ENCODE measurements at regions not wholly inside any gene's neighbourhood (a gene's known extent, or its start where the extent isn't known, plus 50 kb on each side); places are given as distances from the start of the nearest gene placed in this dataset.
"Not testable (repeated sequence)": the region's sequence is repeated elsewhere in the genome, so short reads cannot be mapped to it uniquely, and the experiment has no call there.

- DNase-seq (ENCODE audit: low spot score), result no peak
Observed at GRCh38 chr7:69309601-69310000, 288.7 kb upstream of the AUTS2 start.

GRCh38 chr7:69311489-69311888, 286.8 kb upstream of the AUTS2 start:
- no peak for DNase-seq (ENCODE audit: low spot score)

- not testable (repeated sequence) for DNase-seq (ENCODE audit: low spot score)
Observed at GRCh38 chr7:69313852-69314251, 284.4 kb upstream of the AUTS2 start.

- no peak for DNase-seq (ENCODE audit: low spot score)
Observed at GRCh38 chr7:69318794-69319193, 279.5 kb upstream of the AUTS2 start.

- DNase-seq (ENCODE audit: low spot score), result no peak
Observed at GRCh38 chr7:69328516-69328915, 269.8 kb upstream of the AUTS2 start.

DNA sequence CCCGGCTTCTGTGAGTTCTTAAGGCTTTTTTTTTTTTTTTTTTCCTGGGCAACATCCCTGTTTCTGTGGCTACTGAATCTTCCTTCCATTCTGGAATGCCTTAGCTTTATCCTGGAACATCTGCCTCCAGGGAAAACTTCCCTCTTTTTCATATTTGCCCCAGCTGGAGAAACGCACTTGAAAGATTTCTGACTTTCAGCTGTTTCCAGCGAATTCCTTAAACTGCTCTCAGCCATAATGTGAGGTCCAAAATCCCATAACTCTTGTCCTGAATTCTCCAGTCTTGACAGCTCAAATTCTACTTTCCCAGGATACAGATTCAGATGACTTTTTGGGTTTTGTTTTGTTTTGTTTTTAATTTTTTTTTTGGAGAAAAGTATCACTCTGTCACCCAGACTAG, 263.6 kb upstream of the AUTS2 start:
- DNase-seq (ENCODE audit: low spot score), result no peak

GRCh38 chr7:69335331-69335730, 262.9 kb upstream of the AUTS2 start:
- no peak for DNase-seq (ENCODE audit: low spot score)

DNA sequence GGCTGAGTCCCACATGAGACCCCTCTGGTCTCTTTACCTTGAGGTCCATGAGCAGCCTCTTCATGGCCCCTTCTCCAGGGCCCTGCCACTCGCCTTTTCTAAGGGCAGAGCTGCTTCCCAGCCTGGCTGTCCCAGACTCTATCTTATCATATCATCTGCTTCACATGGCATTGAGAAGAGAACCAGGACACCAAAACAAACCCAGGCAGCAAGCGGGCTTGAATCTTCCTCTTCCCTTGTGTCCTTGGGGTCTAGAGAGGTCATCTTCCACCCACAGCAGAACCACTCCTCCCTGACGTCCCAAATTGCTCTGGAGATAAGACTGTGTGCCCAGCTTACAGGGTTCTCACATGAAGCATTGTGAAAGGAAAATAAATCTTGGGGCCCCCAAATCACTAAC, 261.3 kb upstream of the AUTS2 start:
- no peak for DNase-seq (ENCODE audit: low spot score)

DNA sequence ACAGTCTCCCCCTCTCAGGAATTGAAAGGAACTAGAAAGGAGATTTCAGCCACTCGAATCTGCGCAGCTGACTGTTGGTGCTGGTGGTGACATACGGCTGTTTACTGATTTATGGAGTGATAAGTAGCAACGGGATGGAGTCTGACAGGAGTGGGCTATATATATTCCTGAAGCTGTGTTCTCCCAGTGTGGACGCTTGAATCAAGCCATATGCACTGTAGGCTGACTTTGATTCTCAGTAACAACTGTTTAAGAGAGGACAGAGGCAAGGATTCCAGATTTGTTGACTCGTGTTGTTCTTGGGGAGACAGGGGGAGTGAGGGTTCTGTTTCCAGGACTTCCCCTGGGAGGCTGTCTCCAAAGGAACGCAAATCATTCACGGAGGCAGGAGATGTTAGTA, 260.1 kb upstream of the AUTS2 start:
- no peak for DNase-seq (ENCODE audit: low spot score)

DNA sequence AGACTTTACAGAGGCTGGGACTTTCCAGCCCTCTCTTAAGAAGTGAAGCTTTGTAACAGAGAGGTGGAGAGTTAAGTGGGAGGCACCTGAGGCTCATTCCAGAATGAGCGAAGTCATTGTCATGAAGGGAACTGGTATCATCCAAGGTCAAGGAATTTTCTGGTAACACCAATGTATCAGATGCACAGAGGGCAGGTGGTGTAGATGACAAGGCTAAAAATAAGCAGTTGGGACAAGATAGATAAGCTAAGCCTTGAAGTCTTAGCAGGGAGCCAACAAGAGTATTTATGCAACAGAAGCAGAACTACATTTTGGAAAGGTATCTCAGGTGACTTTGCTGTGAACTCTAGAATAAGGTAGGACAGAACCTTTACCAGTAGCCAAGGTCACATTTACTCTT, 257.0 kb upstream of the AUTS2 start:
- DNase-seq (ENCODE audit: low spot score), result no peak

DNA sequence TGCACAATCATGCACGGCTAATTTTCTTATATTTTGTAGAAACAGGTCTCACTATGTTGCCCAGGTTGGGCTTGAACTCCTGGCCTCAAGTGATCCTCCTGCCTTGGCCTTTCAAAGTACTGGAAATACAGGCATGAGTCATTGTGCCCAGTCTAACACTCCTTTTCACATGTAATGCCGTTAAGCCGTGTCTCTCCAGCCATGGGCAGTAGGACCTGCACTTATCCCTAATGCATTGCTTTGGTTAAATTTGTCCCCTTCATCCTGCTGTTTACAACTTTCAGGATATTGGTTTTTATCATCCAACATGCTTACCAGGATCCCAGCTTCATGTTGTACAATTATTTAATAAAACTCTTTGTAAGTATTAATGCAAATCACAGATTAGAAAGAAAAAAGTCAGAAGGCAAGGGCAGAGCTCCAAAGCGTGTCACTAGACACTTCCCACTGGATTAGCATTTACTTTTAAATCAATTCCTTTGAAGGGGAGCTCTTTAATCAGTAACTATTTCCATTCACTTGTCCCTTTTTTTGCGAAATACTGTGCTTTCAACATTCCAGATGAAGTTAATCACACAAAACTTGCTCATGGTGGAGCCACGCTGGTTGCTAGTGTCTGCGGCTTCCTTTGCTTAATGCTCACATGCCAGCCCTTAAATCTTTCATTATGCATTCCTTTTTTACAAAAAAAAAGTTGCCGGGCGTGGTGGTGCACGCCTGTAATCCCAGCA, 256.0 kb upstream of the AUTS2 start:
- no peak for DNase-seq (ENCODE audit: low spot score)

GRCh38 chr7:69349291-69349690, 249.0 kb upstream of the AUTS2 start:
- no peak for DNase-seq (ENCODE audit: low spot score)

DNA sequence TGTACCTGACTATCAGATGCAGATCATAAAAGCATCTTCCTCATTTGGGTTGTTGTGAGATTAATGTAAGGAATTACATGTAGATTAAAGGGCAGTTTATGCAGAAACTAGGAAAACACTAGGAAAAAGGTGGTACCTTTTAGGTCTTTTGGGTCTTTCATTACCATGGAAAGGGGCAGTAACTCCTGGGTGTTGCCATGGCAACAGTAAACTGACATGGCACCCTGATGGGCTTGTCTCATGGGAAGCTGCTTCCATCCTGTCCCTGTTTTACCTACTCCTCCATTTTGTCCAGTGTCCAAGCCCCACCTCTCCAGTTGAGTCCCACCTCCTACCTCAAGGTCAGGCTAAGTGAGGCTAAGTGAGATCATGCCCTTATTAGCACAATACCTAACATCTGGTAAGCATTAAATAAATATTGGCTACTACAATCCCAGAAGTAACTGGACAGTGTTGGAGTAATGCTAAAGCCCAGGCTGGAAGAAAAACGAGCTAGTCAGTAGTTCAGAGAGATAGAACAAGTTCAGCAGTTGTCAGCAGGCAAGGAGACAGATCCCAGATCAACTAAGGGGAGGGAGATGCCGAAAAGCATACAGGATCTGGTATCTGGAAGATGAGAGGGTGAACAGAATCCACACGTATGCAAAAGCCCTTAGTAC, 240.0 kb upstream of the AUTS2 start:
- no peak for DNase-seq (ENCODE audit: low spot score)

GRCh38 chr7:69359003-69359700, 239.1 kb upstream of the AUTS2 start:
- no peak for DNase-seq (ENCODE audit: low spot score)

- no peak for DNase-seq (ENCODE audit: low spot score)
Observed at GRCh38 chr7:69360913-69361312, 237.4 kb upstream of the AUTS2 start.

GRCh38 chr7:69363136-69363535, 235.1 kb upstream of the AUTS2 start:
- no peak for DNase-seq (ENCODE audit: low spot score)

DNA sequence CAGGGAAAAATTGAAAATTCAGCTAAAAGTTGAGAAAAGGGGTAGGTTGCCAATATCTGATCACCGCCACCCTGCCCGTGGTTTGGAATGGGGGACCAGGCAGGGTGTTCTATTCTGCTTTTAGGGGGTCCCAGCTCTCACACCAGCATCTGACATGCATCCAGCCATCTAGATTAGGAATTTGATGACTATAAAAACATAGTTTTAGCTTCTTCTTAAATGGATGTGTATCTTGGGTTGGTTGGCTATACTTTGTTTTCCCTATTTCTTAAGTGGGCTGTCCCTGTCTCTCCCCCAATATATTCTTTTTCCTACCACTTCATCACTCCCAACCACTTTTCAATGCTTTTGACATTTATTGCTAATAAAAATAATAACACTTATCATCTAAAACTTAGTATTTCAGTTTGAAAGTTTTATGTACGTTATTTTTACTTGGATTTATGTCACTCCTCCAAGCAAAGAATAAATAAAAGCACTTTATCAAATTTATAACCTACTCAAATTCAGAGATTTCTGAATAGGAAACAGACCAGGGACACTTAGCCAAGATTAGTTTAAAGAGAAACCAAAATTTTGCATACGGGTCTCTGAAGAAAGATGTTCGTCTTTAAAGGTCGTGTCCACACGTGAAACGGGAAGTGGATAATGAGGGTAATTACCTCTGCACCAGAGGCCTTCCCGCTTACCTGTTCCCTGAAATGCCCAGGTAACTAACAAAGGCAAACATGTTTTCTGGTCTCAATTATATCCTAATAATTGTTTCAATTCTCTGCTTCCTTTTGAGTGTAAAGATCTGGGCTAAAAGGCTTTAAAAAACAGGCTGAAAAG, 233.2 kb upstream of the AUTS2 start:
- no peak for DNase-seq (ENCODE audit: low spot score)

DNA sequence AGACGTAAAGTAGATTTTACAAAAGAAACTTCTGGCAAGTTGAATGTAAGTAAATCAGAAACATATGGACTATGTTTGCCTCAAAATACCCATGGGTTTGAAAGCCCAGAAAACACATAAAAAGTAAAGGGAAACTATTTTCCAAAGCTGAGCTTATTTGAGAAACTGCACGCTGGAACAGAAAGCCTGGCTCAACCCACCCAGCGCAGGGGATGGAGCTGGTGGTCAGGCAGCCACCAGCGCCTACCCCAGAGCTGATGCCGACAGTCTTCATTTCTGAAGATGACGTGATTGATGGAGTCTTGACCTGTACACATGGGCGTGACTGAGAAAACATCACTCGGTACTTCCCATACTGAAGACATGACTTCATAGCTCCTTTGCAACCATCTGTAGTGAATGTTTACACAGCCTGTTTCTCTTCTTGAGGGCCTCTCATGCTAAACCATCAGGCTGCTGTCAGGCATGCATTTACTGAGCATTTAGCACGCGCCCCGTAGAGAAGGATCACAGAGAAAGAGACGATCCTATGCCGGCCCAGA, 232.6 kb upstream of the AUTS2 start:
- no peak for DNase-seq (ENCODE audit: low spot score)

- DNase-seq (ENCODE audit: low spot score), result no peak
Observed at GRCh38 chr7:69367780-69368179, 230.5 kb upstream of the AUTS2 start.

- no peak for DNase-seq (ENCODE audit: low spot score)
Observed at GRCh38 chr7:69373171-69374043, 224.9 kb upstream of the AUTS2 start.

DNA sequence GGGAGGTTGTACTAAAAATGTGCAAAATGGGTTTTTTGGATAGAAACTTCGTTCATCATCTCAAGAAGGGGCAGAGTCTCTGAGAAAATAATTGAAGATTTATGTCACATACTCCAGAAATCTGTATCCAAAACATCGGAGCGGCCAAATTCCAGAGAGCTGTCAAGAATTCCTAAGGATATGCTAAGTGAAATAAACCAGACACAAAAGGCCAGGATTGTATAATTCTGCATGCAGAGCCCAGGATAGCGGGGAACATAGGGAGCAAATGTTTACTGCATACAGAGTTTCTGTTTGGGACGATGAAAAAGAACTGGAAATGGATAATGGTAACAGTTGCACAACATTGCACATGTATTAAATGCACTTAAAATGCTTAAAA, 224.2 kb upstream of the AUTS2 start:
- DNase-seq (ENCODE audit: low spot score), result no peak

Measured in hematopoietic multipotent progenitor cell treated with erythropoietin and hydrocortisone succinate and interleukin-3 and kit ligand, for 17 days (in vitro differentiated cells).